Epithelial cell of proximal tubule (primary cell): ENCODE measurements at regions not wholly inside any gene's neighbourhood (a gene's known extent, or its start where the extent isn't known, plus 50 kb on each side); places are given as distances from the start of the nearest gene placed in this dataset.

Source experiments
- DNase-seq: peaks from one replicate; pipeline ENCODE4 v3.0.0-alpha.2; 2011; ENCODE audit warnings: low read depth
- H3K4me3 ChIP-seq: 2 replicates; pipeline ENCODE4 v1.5.1; 2011; ENCODE audit warnings: low read depth, mild to moderate bottlenecking, low read length
- TF ChIP-seq, protein P1 (sequence below): conservative IDR thresholded peaks from 2 replicates; pipeline ENCODE4 v1.5.1; 2012; ENCODE audit warnings: low read depth, mild to moderate bottlenecking, low read length

- TF ChIP-seq, protein P1, sequence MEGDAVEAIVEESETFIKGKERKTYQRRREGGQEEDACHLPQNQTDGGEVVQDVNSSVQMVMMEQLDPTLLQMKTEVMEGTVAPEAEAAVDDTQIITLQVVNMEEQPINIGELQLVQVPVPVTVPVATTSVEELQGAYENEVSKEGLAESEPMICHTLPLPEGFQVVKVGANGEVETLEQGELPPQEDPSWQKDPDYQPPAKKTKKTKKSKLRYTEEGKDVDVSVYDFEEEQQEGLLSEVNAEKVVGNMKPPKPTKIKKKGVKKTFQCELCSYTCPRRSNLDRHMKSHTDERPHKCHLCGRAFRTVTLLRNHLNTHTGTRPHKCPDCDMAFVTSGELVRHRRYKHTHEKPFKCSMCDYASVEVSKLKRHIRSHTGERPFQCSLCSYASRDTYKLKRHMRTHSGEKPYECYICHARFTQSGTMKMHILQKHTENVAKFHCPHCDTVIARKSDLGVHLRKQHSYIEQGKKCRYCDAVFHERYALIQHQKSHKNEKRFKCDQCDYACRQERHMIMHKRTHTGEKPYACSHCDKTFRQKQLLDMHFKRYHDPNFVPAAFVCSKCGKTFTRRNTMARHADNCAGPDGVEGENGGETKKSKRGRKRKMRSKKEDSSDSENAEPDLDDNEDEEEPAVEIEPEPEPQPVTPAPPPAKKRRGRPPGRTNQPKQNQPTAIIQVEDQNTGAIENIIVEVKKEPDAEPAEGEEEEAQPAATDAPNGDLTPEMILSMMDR: peak; percentile 72
Measured at GRCh38 chrX:10722851-10723250, 102.5 kb upstream of the MID1 start.

GRCh38 chrX:10725071-10725470 is 104.7 kb upstream of the MID1 start:
- no peak overlapping the region for H3K4me3 ChIP-seq
- DNase-seq: no peak
- TF ChIP-seq, protein P1: peak; percentile 31

More at GRCh38 chrX:10722851-10723250, 102.5 kb upstream of the MID1 start:
- DNase-seq: no peak
- no peak overlapping the region for H3K4me3 ChIP-seq

DNA sequence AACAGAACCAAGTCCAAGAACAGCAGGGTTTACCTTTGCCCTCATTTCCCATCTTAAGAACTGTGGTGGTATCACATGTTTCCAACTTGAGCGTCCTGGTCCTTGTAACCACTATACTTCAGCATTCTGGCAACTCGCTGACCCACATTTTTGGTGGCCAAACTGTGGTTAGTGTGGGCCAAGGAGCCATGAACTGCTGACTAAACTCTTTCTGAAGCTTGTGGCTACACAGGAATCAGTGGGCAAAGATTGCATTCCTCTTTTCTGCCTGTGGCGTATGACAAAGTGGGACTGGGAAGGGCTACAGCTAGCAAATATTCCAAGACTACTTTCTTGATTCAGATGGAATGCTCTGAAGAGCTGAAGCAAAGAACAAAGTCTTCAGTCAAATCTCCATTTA is 106.3 kb upstream of the MID1 start:
- peak; percentile 32 for DNase-seq
- H3K4me3 ChIP-seq: no peak overlapping the region
- TF ChIP-seq, protein P1: no peak

GRCh38 chrX:10728806-10729389 is 108.5 kb upstream of the MID1 start:
- TF ChIP-seq, protein P1: no peak
- no peak for DNase-seq
- H3K4me3 ChIP-seq: no peak overlapping the region

- DNase-seq: no peak
- no peak overlapping the region for H3K4me3 ChIP-seq
- TF ChIP-seq, protein P1: no peak
Measured at GRCh38 chrX:10739426-10739825, 119.0 kb upstream of the MID1 start.

DNA sequence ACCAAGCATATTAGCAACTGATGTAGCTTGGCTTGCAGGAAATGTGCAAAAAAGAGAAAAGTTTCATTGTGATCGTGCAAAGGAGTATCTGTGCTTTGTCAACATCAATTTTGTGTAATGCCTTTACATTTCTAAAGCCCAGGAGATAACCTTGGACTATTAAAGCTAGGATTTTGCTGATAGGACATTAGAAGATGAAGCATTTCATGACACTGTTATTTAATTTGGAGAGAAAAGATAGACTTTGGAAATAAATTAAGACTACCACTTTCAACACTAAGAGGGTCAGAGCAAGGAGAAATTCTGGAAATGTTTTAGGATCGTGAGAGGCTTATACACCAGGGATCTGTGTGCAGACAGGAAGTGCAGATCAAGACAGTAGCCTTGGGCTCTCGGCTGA is 120.6 kb upstream of the MID1 start:
- TF ChIP-seq, protein P1: no peak
- DNase-seq: no peak
- H3K4me3 ChIP-seq: no peak overlapping the region

GRCh38 chrX:10741550-10741949 is 121.2 kb upstream of the MID1 start:
- H3K4me3 ChIP-seq: no peak overlapping the region
- no peak for DNase-seq
- TF ChIP-seq, protein P1: no peak
